CD4-positive, alpha-beta T cell treated with Interleukin-15 for 4 hours (primary cell): ENCODE measurements at regions not wholly inside any gene's neighbourhood (a gene's known extent, or its start where the extent isn't known, plus 50 kb on each side); places are given as distances from the start of the nearest gene placed in this dataset.

ENCODE experiments used
- DNase-seq: peaks from one replicate; pipeline ENCODE4 v3.0.0-alpha.2; 2020; ENCODE audit warnings: low spot score

DNA sequence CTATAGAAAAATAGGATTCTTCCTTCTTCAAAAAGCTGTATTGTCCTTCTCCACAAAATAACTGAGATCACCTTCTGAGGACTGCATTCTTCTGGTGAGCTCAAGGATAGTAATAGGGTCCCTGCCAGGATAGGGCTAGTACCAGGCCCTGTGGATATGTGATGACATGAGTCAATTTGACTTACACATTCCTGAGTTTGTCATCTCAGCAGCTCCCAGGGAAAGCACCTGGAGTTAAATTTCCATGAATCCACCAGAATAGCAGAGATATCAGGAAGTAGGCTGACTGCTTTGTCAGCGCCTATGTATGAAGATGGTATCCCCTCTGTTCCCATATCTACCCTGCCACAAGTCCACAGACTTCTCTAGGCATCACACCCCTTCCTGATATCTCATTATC lies 225.8 kb downstream of the PMP22 start:
- DNase-seq: no peak

DNA sequence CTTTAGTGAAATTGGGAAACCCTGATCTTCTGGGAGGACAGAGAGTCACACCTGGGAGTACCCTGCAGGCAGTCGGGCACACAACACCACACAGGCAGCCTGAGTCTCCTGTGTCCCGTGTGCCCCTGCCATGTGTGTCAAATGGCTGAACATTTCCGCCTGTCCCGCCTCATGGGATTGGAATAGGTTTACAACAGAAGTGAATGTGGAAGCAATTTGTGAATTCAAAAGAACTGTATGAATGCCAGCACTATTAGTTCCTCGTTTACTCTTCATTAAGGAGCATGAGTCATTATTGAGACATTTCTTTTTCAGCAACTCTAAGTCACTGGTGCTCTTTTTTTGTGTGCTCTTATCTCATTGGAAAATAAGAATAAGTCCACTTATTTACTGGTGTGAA lies 226.5 kb downstream of the PMP22 start:
- DNase-seq: no peak

DNA sequence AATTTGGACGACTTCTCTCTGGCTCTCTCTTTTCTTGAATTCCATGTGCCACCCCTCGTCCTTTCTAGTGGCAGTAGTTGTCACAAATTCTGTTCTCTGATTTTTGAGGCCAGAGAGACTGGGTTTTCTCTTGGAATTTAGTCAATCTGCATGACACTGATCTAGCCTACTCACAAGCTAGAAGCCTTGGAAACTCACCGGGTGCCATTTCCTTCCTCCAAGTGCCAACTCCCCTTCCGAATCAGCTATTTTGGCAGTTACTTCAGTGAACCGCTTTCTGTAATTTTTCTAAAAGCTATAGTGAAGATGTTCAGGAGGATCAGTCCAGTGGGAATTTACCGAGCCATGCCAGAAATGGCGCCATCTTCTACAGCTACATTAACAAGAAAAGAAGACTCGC lies 228.9 kb downstream of the PMP22 start:
- DNase-seq: no peak

- no peak for DNase-seq
These were observed 233.2 kb downstream of the PMP22 start for GRCh38 chr17:15031975-15032374.

GRCh38 chr17:15029469-15029868 lies 235.7 kb downstream of the PMP22 start:
- no peak for DNase-seq

GRCh38 chr17:15027853-15028252 lies 237.3 kb downstream of the PMP22 start:
- DNase-seq: no peak

DNA sequence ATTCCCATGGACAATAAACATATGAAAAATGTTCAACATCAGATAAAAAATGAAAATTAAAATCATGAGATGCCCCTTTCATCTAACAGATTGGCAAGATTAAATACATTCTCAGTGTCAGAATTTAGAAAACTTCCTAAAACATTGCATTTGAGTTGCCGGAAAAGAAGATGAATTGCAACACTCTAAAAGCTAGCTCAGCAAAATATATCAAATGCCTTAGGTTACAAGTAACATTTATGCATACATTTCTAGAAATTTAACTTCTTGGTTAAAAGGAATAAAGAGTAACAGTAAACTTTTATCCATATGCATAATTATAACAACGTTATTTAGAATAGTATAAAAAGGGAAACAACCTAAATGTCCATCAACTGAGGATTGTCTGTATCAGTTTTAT lies 239.0 kb downstream of the PMP22 start:
- DNase-seq: no peak

- DNase-seq: no peak
These were observed 241.4 kb downstream of the PMP22 start for GRCh38 chr17:15023589-15024336.

DNA sequence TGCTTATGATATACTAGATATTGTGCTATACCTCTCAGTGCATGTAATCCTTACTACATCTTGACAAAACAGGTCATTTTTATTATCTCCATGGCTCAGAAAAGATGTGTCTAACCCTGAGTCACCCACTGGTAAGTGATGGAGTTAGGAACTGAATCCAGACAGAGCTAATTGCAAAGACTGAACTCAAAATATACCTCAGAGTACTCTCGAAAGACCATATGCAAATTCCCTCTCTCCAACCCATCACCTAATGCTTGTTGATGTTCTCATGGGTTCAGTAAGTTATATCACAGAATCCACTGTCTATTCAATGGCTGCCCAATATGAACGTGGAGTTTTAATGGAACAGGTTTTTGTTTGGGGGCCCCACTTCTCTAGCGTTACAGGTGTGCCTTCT lies 246.0 kb downstream of the PMP22 start:
- no peak for DNase-seq

DNA sequence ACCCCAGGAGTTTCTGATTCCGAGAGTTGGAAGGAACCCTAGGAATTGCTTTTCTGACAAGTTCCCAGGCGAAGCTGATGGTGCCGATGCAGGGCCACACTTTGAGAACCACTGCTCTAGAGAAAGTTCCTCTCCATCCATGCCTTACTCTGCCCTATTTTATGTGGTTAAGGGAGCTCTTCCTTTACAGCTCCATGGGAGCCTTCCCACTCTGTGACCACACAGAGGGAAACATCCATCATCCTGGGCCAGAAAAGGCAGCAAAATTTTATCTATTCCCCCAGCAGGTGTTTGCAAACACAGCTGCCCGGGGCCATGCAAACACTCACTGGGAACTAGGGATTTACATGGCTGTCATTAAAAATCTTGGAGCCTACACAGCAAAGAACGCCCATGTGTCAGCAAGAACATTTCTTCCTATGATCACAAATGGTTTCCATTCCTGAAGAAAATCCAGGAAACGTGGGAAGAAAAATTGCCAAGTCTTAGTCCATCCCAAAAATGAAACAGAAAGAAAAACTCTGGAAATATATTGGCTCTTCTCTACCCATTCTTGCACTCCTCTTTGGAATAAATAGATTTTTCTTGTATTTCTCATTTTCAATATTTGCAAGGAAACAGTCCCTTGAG lies 252.7 kb downstream of the PMP22 start:
- no peak for DNase-seq

DNA sequence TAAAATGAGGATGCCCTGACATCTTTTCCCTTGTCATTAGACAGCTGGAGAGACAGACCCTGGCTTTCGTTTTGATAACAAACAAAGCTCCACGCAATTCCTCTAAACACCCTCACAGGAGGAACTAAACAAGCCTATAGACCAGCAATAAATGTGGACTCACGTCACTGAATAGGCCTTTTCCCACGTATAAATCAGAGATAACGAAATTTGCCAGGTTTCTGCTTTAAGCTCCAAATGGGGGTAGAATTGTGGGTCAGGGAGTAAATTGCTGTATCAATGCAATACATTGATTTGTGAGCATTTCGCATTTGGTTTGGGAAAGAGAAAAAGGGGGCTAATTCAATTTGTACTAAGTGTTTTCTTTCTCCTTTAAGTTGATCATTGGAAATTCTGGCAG lies 256.0 kb downstream of the PMP22 start:
- DNase-seq: no peak

GRCh38 chr17:15007147-15007553 lies 258.0 kb downstream of the PMP22 start:
- no peak for DNase-seq

DNA sequence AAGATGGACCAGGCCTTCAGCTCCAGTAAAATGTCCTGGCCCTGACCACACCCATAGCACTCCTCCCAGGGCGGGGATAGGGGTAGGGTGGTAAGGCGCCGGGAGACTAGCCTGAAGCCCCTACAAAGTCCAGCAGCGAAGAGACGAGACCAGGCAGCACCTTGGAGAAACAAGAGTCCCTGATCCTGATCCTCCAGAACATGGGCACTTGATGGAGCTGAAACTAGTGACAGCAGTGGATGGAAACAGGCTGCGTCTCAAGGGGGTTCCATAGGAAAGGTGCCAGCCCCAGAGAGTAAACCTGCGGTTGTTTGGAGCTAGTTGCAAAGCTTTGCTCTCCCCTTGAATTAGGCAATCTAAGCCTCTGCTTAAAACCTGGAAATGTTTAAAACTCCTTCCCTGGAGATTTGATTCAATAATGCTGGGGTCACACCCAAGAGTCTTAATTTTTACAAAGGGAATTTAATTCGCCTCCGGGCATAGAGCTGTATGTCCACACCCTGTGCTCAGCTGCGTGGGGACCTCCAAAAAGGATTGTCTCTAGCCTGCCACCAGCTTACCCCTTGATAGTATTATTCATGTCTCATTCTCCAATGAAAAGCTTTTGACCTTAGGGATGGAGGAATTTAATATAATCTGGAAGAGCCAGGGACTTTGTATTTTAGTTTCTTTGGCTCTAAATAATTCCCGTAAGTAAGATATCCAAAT lies 258.6 kb downstream of the PMP22 start:
- no peak for DNase-seq

GRCh38 chr17:15000661-15001060 lies 264.5 kb downstream of the PMP22 start:
- no peak for DNase-seq

DNA sequence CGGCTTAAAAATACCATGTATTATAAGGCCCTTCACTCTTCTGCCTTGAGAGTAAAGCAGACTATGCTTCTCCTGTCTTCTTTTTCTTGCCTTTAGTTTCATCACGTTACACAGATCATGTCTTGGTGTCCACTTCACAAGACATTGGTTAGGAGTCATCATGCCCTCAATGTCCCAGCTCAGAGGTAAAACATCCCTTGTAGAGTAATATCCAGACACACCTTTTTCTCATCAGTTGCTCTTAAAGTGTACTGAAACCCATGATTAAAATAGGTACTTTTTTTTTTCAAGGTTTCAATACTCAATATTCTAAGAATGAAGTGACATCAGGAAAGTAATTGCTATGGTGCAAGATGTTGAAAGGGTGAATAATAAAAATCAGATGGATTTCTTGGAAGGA lies 267.8 kb downstream of the PMP22 start:
- no peak for DNase-seq

DNA sequence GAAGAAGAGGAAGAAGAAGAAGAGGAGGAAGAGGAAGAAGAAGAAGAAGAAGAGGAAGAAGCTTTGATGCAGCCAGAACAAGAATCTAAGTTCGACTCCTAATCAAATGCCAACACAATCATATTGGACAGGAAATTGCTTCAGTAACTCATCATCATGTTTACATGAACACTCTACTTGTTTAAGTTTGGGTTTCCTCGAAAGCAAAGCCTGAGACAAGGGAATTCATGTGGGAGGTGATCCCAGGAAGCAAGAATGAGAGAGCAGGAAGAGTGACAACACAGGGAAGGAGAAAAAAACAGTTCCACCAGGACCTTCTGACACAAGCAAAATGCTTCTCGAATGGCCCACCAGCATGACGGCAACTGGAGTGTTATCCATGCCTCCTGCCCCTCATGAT lies 279.0 kb downstream of the PMP22 start:
- no peak for DNase-seq

- no peak for DNase-seq
These were observed 292.3 kb downstream of the PMP22 start for GRCh38 chr17:14972844-14973243.

DNA sequence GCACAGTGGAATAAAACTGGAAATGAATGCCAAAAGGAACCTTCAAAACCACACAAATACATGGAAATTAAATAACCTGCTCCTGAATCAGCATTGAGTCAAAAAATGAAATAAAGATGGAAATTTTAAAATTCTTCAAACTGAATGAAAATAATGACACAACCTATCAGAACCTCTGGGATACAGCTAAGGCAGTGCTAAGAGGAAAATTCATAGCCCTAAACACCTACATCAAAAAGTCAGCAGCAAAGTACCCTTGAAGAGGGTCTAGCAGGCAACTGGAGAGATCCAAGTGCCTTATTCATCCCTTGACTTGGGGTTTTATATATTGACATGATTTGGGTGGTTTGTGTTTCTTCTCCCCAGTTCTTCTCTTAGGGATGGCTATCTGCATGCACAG lies 294.1 kb downstream of the PMP22 start:
- DNase-seq: no peak

- no peak for DNase-seq
These were observed 305.9 kb downstream of the PMP22 start for GRCh38 chr17:14959106-14959648.

DNA sequence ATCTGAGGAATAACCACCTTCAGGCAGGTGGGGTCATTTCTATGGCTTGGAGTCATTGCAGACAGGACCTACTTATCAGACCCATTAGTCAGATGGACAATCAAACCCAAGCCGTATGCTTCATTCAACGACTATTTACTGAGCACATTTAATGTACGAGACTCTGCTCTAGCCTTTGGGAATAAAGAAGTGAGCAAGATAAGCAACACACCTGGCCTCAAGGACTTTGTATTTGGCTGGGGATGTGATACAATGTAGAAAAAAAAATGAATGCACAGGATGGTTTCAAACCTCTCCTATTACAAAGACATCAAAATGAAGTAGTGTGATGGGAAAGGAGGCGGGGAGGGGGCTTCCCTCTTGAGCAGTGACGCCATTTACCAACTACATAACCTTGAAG lies 311.7 kb downstream of the PMP22 start:
- no peak for DNase-seq

- no peak for DNase-seq
These were observed 314.4 kb downstream of the PMP22 start for GRCh38 chr17:14950686-14951085.

GRCh38 chr17:14950216-14950615 lies 314.9 kb downstream of the PMP22 start:
- DNase-seq: no peak

DNA sequence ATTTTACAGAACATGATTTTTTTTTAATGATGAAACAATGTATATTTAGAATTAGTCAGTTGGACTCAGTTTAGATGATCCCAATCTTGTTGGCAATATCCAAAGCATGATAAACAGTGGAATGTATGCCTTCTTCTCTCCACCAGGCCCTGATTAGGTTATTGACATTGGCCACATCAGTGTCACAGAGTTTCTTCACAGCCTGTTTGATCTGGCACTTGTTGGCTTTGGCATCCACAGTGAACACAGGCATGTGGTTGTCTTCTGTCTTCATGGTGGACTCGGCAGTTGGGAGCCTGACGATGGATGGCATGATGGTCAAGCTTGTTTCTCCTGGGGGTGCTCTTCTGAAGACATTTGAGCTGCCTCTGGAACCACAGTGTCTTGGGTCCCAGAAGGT lies 317.5 kb downstream of the PMP22 start:
- no peak for DNase-seq
